ENCODE measurements at regions not wholly inside any gene's neighbourhood (a gene's known extent, or its start where the extent isn't known, plus 50 kb on each side); places are given as distances from the start of the nearest gene placed in this dataset.
"Not testable (repeated sequence)": the region's sequence is repeated elsewhere in the genome, so short reads cannot be mapped to it uniquely, and the experiment has no call there.

GRCh38 chr15:35958975-35959374, 413.0 kb upstream of the DPH6 start:
- H3K4me1 ChIP-seq, result no peaks in the 10 kb centered on the region
- no peak overlapping the region for H3K4me3 ChIP-seq (ENCODE audit: low read depth, low read length)
- no TSS peak for BruUV-seq (replicated peaks)
- no peak for TF ChIP-seq CTCF (IDR thresholded peaks at IDR 0.05; ENCODE audit: insufficient read depth in 1 of 2, low read depth in 1 of 2, low read length in 1 of 2, severe bottlenecking in 1 of 2, unreplicated experiment in 1 of 2)
- intact Hi-C loops (cut with micrococcal nuclease; ENCODE audit: unreplicated experiment), result no loop called here
- Mint-ChIP-seq H3K27me3 (ENCODE audit: insufficient read depth, unreplicated experiment) (no peaks in the 10 kb centered on the region), H3K4me3 (ENCODE audit: unreplicated experiment) (no peak overlapping the region), H3K36me3 (ENCODE audit: insufficient read depth, unreplicated experiment) (no peaks in the 10 kb centered on the region), H3K27ac (ENCODE audit: unreplicated experiment) (no peak overlapping the region), H3K9me3 (ENCODE audit: unreplicated experiment) (no peaks in the 10 kb centered on the region), H3K4me1 (ENCODE audit: low read depth, unreplicated experiment) (peaks cover 7% of the 10 kb centered on the region)
- ChIA-PET CTCF (no interaction called here), POLR2A (no interaction called here)
- H3K27me3 ChIP-seq (replicated peaks; ENCODE audit: control insufficient read depth, insufficient read depth, low read length), result no peaks in the 10 kb centered on the region
- DNase-seq, result no peak
- no peaks in the 10 kb centered on the region for H3K9me3 ChIP-seq
- H3K36me3 ChIP-seq (ENCODE audit: control insufficient read depth, insufficient read depth, low read length), result no peaks in the 10 kb centered on the region

GRCh38 chr15:35963326-35963725, 417.4 kb upstream of the DPH6 start:
- Mint-ChIP-seq H3K27ac (ENCODE audit: unreplicated experiment) (no peak overlapping the region), H3K36me3 (ENCODE audit: insufficient read depth, unreplicated experiment) (no peaks in the 10 kb centered on the region), H3K4me3 (ENCODE audit: unreplicated experiment) (no peak overlapping the region), H3K4me1 (ENCODE audit: low read depth, unreplicated experiment) (peaks cover 7% of the 10 kb centered on the region), H3K27me3 (ENCODE audit: insufficient read depth, unreplicated experiment) (no peaks in the 10 kb centered on the region), H3K9me3 (ENCODE audit: unreplicated experiment) (no peaks in the 10 kb centered on the region)
- ChIA-PET CTCF (no interaction called here), POLR2A (no interaction called here)
- Histone ChIP-seq H3K4me3 (ENCODE audit: low read depth, low read length) (no peak overlapping the region), H3K36me3 (ENCODE audit: control insufficient read depth, insufficient read depth, low read length) (no peaks in the 10 kb centered on the region), H3K27me3 (replicated peaks; ENCODE audit: control insufficient read depth, insufficient read depth, low read length) (no peaks in the 10 kb centered on the region), H3K9me3 (no peaks in the 10 kb centered on the region), H3K4me1 (no peaks in the 10 kb centered on the region)
- no peak for TF ChIP-seq CTCF (IDR thresholded peaks at IDR 0.05; ENCODE audit: insufficient read depth in 1 of 2, low read depth in 1 of 2, low read length in 1 of 2, severe bottlenecking in 1 of 2, unreplicated experiment in 1 of 2)
- BruUV-seq (replicated peaks), result no TSS peak
- intact Hi-C loops (cut with micrococcal nuclease; ENCODE audit: unreplicated experiment), result no loop called here
- DNase-seq, result no peak

GRCh38 chr15:35966781-35967180, 420.8 kb upstream of the DPH6 start:
- no peak for DNase-seq
- Histone ChIP-seq H3K36me3 (ENCODE audit: control insufficient read depth, insufficient read depth, low read length) (no peaks in the 10 kb centered on the region), H3K4me3 (ENCODE audit: low read depth, low read length) (no peak overlapping the region), H3K27me3 (replicated peaks; ENCODE audit: control insufficient read depth, insufficient read depth, low read length) (no peaks in the 10 kb centered on the region), H3K4me1 (no peaks in the 10 kb centered on the region), H3K9me3 (no peaks in the 10 kb centered on the region)
- H3K27ac Mint-ChIP-seq (ENCODE audit: unreplicated experiment), result no peak overlapping the region
- no peaks in the 10 kb centered on the region for H3K36me3 Mint-ChIP-seq (ENCODE audit: insufficient read depth, unreplicated experiment)
- no peaks in the 10 kb centered on the region for H3K9me3 Mint-ChIP-seq (ENCODE audit: unreplicated experiment)
- no peak for TF ChIP-seq CTCF (IDR thresholded peaks at IDR 0.05; ENCODE audit: insufficient read depth in 1 of 2, low read depth in 1 of 2, low read length in 1 of 2, severe bottlenecking in 1 of 2, unreplicated experiment in 1 of 2)
- H3K4me3 Mint-ChIP-seq (ENCODE audit: unreplicated experiment), result no peak overlapping the region
- POLR2A ChIA-PET, result no interaction called here
- intact Hi-C loops (cut with micrococcal nuclease; ENCODE audit: unreplicated experiment), result no loop called here
- CTCF ChIA-PET, result no interaction called here
- H3K4me1 Mint-ChIP-seq (ENCODE audit: low read depth, unreplicated experiment), result peaks cover 7% of the 10 kb centered on the region
- no TSS peak for BruUV-seq (replicated peaks)
- no peaks in the 10 kb centered on the region for H3K27me3 Mint-ChIP-seq (ENCODE audit: insufficient read depth, unreplicated experiment)

GRCh38 chr15:35967968-35968367, 422.0 kb upstream of the DPH6 start:
- BruUV-seq (replicated peaks); H3K4me1 ChIP-seq; H3K36me3 ChIP-seq (ENCODE audit: control insufficient read depth, insufficient read depth, low read length); intact Hi-C loops (cut with micrococcal nuclease; ENCODE audit: unreplicated experiment); H3K4me1 Mint-ChIP-seq (ENCODE audit: low read depth, unreplicated experiment); H3K36me3 Mint-ChIP-seq (ENCODE audit: insufficient read depth, unreplicated experiment); H3K4me3 Mint-ChIP-seq (ENCODE audit: unreplicated experiment); CTCF ChIA-PET; H3K9me3 Mint-ChIP-seq (ENCODE audit: unreplicated experiment); H3K27me3 ChIP-seq (replicated peaks; ENCODE audit: control insufficient read depth, insufficient read depth, low read length); H3K9me3 ChIP-seq; POLR2A ChIA-PET; H3K4me3 ChIP-seq (ENCODE audit: low read depth, low read length); H3K27me3 Mint-ChIP-seq (ENCODE audit: insufficient read depth, unreplicated experiment); DNase-seq; H3K27ac Mint-ChIP-seq (ENCODE audit: unreplicated experiment): not testable (repeated sequence)

All from Caco-2 (cell line).